Left lung (tissue), 4 donors: ENCODE measurements at regions not wholly inside any gene's neighbourhood (a gene's known extent, or its start where the extent isn't known, plus 50 kb on each side); places are given as distances from the start of the nearest gene placed in this dataset.

Source experiments
- ATAC-seq: fragments of 200-7000 bp; cut with Tn5 transposase; one replicate; pipeline ENCODE4 v1.9.1; 2020; ENCODE audit warnings: moderate library complexity
- DNase-seq, 4 donors: peaks; one replicate each; pipeline ENCODE4 v3.0.0-alpha.2; 2013 to 2020
- H3K27ac ChIP-seq, 2 donors: fragments of 200-600 bp; sonication (generic) in 1 of 2; one replicate each; pipeline versions ENCODE4 v1.5.0 to v1.8.0; 2020 to 2021
- H3K27me3 ChIP-seq, 2 donors: fragments of 200-600 bp; sonication (generic) in 1 of 2; one replicate each; pipeline versions ENCODE4 v1.5.0 to v1.8.0; 2020 to 2021
- H3K36me3 ChIP-seq, 2 donors: fragments of 200-600 bp; sonication (generic) in 1 of 2; one replicate each; pipeline versions ENCODE4 v1.5.0 to v1.8.0; 2020 to 2021
- H3K4me1 ChIP-seq, 2 donors: fragments of 200-600 bp; one replicate each; pipeline ENCODE4 v1.8.0; 2021
- H3K4me3 ChIP-seq, 2 donors: fragments of 200-600 bp; sonication (generic) in 1 of 2; one replicate each; pipeline versions ENCODE4 v1.5.0 to v1.8.0; 2020 to 2021; ENCODE audit warnings: mild to moderate bottlenecking in 1 of 2
- H3K9me3 ChIP-seq, 2 donors: fragments of 200-600 bp; sonication (generic) in 1 of 2; one replicate each; pipeline versions ENCODE4 v1.5.0 to v1.8.0; 2020 to 2021
- intact Hi-C, 2 donors: fragments of 100-400 bp; cut with DNase I; formaldehyde crosslinking; loops; one replicate each; pipeline versions ENCODE4 v1.11.2 to v1.14.2; 2022
- TF ChIP-seq, protein P1 (sequence below), 2 donors: fragments of 200-600 bp; sonication (generic) in 1 of 2; IDR thresholded peaks; one replicate each; pipeline versions ENCODE4 v1.5.0 to v1.8.0; 2021; ENCODE audit warnings: antibody characterized with exemption in 2 of 2
- donor health status: DM: no; HTN: yes; CAD: no.
- donor health status: DM: no; HTN: no; CAD: no.

DNA sequence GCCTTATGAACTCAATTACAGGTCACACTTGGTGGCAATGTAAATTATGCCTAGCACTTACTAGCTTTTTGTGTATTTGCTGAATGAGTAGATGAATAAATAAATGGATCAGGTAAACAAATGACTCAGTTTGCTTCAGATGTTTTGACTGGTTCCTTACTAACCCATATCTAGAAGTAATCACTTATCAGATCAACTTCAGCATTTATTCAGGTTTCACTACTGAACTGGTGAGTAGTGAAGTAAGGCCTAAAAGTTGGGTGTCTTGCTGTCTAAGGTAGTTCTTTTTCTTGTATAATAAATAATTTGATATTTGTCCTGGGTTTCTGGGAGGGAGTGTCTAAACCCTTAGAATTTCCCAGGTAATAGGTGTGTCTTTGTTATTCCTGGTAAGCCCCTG is 205.0 kb downstream of the UXS1 start:
- Histone ChIP-seq H3K27ac (no peak overlapping the region), H3K36me3 (no peaks in the 10 kb centered on the region), H3K4me1 (no peaks in the 10 kb centered on the region), H3K27me3 (no peaks in the 10 kb centered on the region), H3K9me3 (peaks cover 0 to 44% of the 10 kb centered on the region in 2 donors), H3K4me3 (no peak overlapping the region)
- ATAC-seq (no peak), DNase-seq (no peak)
- TF ChIP-seq, protein P1, sequence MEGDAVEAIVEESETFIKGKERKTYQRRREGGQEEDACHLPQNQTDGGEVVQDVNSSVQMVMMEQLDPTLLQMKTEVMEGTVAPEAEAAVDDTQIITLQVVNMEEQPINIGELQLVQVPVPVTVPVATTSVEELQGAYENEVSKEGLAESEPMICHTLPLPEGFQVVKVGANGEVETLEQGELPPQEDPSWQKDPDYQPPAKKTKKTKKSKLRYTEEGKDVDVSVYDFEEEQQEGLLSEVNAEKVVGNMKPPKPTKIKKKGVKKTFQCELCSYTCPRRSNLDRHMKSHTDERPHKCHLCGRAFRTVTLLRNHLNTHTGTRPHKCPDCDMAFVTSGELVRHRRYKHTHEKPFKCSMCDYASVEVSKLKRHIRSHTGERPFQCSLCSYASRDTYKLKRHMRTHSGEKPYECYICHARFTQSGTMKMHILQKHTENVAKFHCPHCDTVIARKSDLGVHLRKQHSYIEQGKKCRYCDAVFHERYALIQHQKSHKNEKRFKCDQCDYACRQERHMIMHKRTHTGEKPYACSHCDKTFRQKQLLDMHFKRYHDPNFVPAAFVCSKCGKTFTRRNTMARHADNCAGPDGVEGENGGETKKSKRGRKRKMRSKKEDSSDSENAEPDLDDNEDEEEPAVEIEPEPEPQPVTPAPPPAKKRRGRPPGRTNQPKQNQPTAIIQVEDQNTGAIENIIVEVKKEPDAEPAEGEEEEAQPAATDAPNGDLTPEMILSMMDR (IDR thresholded peaks at IDR 0.05) = no peak
- intact Hi-C loops = no loop called here

DNA sequence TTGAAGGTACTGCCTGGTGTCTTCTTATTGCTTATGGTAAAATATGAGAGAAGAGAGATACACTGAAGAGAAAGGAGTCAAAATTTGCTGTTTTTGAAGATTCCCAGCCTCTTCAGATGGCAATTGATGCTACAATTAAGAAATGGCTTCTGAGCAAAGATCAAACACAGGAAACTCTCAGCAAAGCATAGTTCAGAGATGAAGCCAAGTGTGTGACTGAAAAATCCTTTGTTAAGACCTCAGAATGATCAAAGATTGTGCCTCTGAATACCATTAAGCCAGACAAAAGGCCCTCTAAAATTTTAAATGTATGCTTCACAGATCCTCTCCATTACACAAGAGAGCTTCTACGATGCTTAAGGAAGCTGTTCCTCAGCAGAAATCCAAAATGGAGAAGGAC is 216.3 kb downstream of the UXS1 start:
- ATAC-seq (no peak), DNase-seq (no peak)
- Histone ChIP-seq H3K27me3 (no peaks in the 10 kb centered on the region), H3K27ac (no peak overlapping the region), H3K9me3 (peaks cover 0 to 14% of the 10 kb centered on the region in 2 donors), H3K4me1 (no peaks in the 10 kb centered on the region), H3K36me3 (no peaks in the 10 kb centered on the region), H3K4me3 (no peak overlapping the region)
- intact Hi-C loops = no loop called here
- TF ChIP-seq, protein P1 (IDR thresholded peaks at IDR 0.05) = no peak

DNA sequence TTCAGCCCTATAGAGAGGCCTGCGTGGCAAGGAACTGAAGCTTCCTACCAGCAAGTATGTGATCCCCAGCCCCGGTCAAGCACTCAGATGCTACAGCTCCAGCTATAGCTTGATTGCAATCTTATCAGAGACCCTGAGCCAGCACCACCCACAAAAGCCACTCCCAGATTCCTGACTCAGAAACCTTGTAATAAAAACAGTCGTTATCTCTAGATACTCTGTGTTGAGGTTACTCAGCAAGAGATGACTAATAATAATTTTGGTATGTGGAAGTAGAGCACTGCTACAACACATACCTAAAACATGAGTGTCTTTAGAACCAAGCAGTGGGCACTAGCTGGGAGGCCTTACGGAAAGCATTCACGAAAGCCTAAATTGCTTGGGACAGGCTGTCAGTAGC is 216.9 kb downstream of the UXS1 start:
- Histone ChIP-seq H3K4me3 (no peak overlapping the region), H3K27ac (no peak overlapping the region), H3K27me3 (no peaks in the 10 kb centered on the region), H3K4me1 (no peaks in the 10 kb centered on the region), H3K9me3 (peaks cover 0 to 11% of the 10 kb centered on the region in 2 donors), H3K36me3 (no peaks in the 10 kb centered on the region)
- DNase-seq = no peak
- peak; percentile 16 for ATAC-seq
- TF ChIP-seq, protein P1 (IDR thresholded peaks at IDR 0.05) = no peak
- intact Hi-C loops = no loop called here

DNA sequence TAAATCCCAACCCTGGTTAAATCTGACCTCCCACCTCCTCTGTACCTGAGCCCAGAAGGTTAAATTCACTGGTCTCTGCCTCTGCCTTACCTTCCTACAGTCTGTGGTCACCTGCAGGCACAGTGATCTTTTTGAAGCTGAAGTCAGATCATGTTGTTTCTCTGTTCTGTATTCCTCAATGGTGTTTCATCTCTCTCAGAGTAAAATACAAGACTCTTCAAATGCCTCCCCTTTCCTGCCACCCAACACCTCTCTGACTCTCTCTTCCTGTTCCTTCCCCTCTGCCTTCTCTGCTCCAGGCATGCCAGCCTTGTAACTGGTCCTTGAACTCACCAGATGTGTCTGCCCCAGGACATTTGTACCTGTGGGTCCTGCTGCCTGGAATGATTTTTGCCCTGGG is 219.3 kb downstream of the UXS1 start:
- no peak for ATAC-seq

DNA sequence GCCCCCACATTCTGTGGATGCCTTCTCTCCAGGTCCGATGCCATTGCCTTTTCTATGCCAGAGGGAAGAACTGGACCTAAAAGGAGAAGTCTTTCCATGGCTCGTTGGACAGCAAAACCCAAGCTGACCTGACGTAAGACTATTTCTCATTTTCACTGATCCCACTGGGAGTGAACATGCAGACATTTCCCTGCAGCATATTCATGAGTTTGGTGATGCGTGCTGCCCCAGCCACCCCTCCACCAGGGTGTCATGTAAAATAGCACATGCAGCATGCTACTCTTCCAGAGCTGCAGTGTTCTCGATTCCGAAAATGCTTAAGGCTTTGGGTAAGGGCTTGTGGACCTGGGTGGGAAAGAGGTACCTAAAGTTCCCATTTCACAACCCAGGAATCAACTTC is 221.2 kb downstream of the UXS1 start:
- no peaks in the 10 kb centered on the region for H3K27me3 ChIP-seq
- no peak overlapping the region for H3K27ac ChIP-seq
- H3K36me3 ChIP-seq = no peaks in the 10 kb centered on the region
- TF ChIP-seq, protein P1 (IDR thresholded peaks at IDR 0.05) = no peak
- peaks cover 0 to 10% of the 10 kb centered on the region in 2 donors for H3K9me3 ChIP-seq
- intact Hi-C loops = no loop called here
- DNase-seq = no peak
- no peak overlapping the region for H3K4me3 ChIP-seq
- no peak for ATAC-seq
- no peaks in the 10 kb centered on the region for H3K4me1 ChIP-seq

More for the DNA sequence above, 219.3 kb downstream of the UXS1 start:
- DNase-seq = no peak
- no peak overlapping the region for H3K4me3 ChIP-seq
- peaks cover 0 to 11% of the 10 kb centered on the region in 2 donors for H3K9me3 ChIP-seq
- no peak overlapping the region for H3K27ac ChIP-seq
- no peaks in the 10 kb centered on the region for H3K27me3 ChIP-seq
- H3K36me3 ChIP-seq = no peaks in the 10 kb centered on the region
- intact Hi-C loops = no loop called here
- H3K4me1 ChIP-seq = no peaks in the 10 kb centered on the region
- TF ChIP-seq, protein P1 (IDR thresholded peaks at IDR 0.05) = no peak
